CD14-positive monocyte (primary cell): ENCODE measurements at regions not wholly inside any gene's neighbourhood (a gene's known extent, or its start where the extent isn't known, plus 50 kb on each side); places are given as distances from the start of the nearest gene placed in this dataset.
"Not testable (repeated sequence)": the region's sequence is repeated elsewhere in the genome, so short reads cannot be mapped to it uniquely, and the experiment has no call there.

Experiments
- DNase-seq, 3 donors: peaks; one replicate each; pipeline ENCODE4 v3.0.0-alpha.2; 2011 to 2022
- H2AFZ ChIP-seq: 2 replicates; pipeline ENCODE4 v1.6.0; 2012; ENCODE audit warnings: mild to moderate bottlenecking, low read depth, low read length, inconsistent platforms; ENCODE audit not compliant: insufficient read depth, poor library complexity, severe bottlenecking
- H3K27ac ChIP-seq, 2 donors: 1 replicate in 1 of 2; 2 replicates in 1 of 2; pipeline ENCODE4 v1.5.1; 2012 to 2013; ENCODE audit warnings: low read length in 2 of 2, control low read depth in 1 of 2, inconsistent platforms in 1 of 2, low read depth in 1 of 2, mild to moderate bottlenecking in 1 of 2
- H3K27me3 ChIP-seq, 2 donors: one replicate each; pipeline versions ENCODE4 v1.6.0 to v1.6.1; 2011 to 2013; ENCODE audit warnings: low read length in 2 of 2; ENCODE audit not compliant: control insufficient read depth in 2 of 2, insufficient read depth in 2 of 2
- H3K36me3 ChIP-seq, 2 donors: replicated peaks in 1 of 2; 1 replicate in 1 of 2; 2 replicates in 1 of 2; pipeline versions ENCODE4 v1.5.1 to v1.6.1; 2012 to 2013; ENCODE audit warnings: low read length in 2 of 2, control low read depth in 1 of 2, inconsistent platforms in 1 of 2, mild to moderate bottlenecking in 1 of 2; ENCODE audit not compliant: insufficient read depth in 2 of 2, control insufficient read depth in 1 of 2
- H3K4me1 ChIP-seq, 2 donors: 1 replicate in 1 of 2; 2 replicates in 1 of 2; pipeline versions ENCODE4 v1.5.1 to v1.6.1; 2012 to 2013; ENCODE audit warnings: low read length in 2 of 2, control low read depth in 1 of 2, inconsistent platforms in 1 of 2, mild to moderate bottlenecking in 1 of 2, moderate library complexity in 1 of 2; ENCODE audit not compliant: insufficient read depth in 2 of 2, control insufficient read depth in 1 of 2
- H3K4me2 ChIP-seq: replicated peaks from 2 replicates; pipeline ENCODE3; 2012; ENCODE audit warnings: low read length, moderate library complexity, mild to moderate bottlenecking; ENCODE audit not compliant: poor library complexity, severe bottlenecking; ENCODE audit errors: extremely low read depth
- H3K4me3 ChIP-seq, 3 experiments: fragments of 200-600 bp in 1 of 3; sonication (generic) in 1 of 3; replicated peaks in 1 of 3; 1 replicate in 2 of 3; 2 replicates in 1 of 3; pipeline ENCODE4 v1.5.1; 2011 to 2013; ENCODE audit warnings: low read length in 3 of 3, mild to moderate bottlenecking in 3 of 3, control low read depth in 2 of 3, low read depth in 2 of 3, inconsistent platforms in 1 of 3, moderate library complexity in 1 of 3
- H3K79me2 ChIP-seq: 2 replicates; pipeline ENCODE4 v1.6.0; 2012; ENCODE audit warnings: mild to moderate bottlenecking, control low read depth, inconsistent platforms, low read length, moderate library complexity; ENCODE audit not compliant: insufficient read depth
- H3K9ac ChIP-seq: 2 replicates; pipeline ENCODE4 v1.6.0; 2017; ENCODE audit warnings: low read length, mild to moderate bottlenecking; ENCODE audit not compliant: insufficient read depth, poor library complexity, severe bottlenecking
- H3K9me3 ChIP-seq, 2 donors: replicated peaks in 1 of 2; 1 replicate in 1 of 2; 2 replicates in 1 of 2; pipeline versions ENCODE4 v1.5.1 to v1.6.1; 2012 to 2013; ENCODE audit warnings: low read length in 2 of 2, control low read depth in 1 of 2; ENCODE audit not compliant: control insufficient read depth in 1 of 2, insufficient read depth in 1 of 2
- H4K20me1 ChIP-seq: 2 replicates; pipeline ENCODE4 v1.6.0; 2012; ENCODE audit warnings: mild to moderate bottlenecking, low read length, control low read depth, moderate library complexity; ENCODE audit not compliant: insufficient read depth
- H3K27ac Mint-ChIP-seq, 7 donors: one replicate each; pipeline ENCODE4 v1.8.0; 2020; ENCODE audit warnings: mild to moderate bottlenecking in 7 of 7, mixed read lengths in 7 of 7, moderate library complexity in 6 of 7, inconsistent platforms in 2 of 7
- H3K27me3 Mint-ChIP-seq, 3 donors: one replicate each; pipeline ENCODE4 v1.8.0; 2021 to 2022; ENCODE audit warnings: low read depth in 3 of 3, mild to moderate bottlenecking in 3 of 3, mixed read lengths in 3 of 3, moderate library complexity in 3 of 3, inconsistent platforms in 1 of 3
- H3K36me3 Mint-ChIP-seq, 2 donors: one replicate each; pipeline ENCODE4 v1.8.0; 2020; ENCODE audit warnings: mixed read lengths in 2 of 2, inconsistent platforms in 1 of 2, mild to moderate bottlenecking in 1 of 2
- H3K4me1 Mint-ChIP-seq: one replicate; pipeline ENCODE4 v1.8.0; 2020; ENCODE audit warnings: mild to moderate bottlenecking, mixed read lengths
- H3K4me3 Mint-ChIP-seq, 2 donors: one replicate each; pipeline ENCODE4 v1.8.0; 2020; ENCODE audit warnings: mild to moderate bottlenecking in 2 of 2, mixed read lengths in 2 of 2, moderate library complexity in 1 of 2
- H3K9me3 Mint-ChIP-seq, 7 donors: one replicate each; pipeline ENCODE4 v1.8.0; 2020 to 2022; ENCODE audit warnings: mixed read lengths in 7 of 7, mild to moderate bottlenecking in 6 of 7, moderate library complexity in 6 of 7, inconsistent platforms in 2 of 7
- CTCF ChIP-seq: fragments of 200-600 bp; IDR thresholded peaks from one replicate; pipeline ENCODE4 v1.8.0; 2022; ENCODE audit warnings: antibody characterized with exemption, mild to moderate bottlenecking
- WGBS: methylation state at CpG from one replicate; pipeline ENCODE4 v1.1.5; 2013; ENCODE audit warnings: missing lambda C conversion rate; ENCODE audit not compliant: insufficient coverage; 5-methylcytosine and 5-hydroxymethylcytosine counted together
- intact Hi-C, 2 donors: fragments of 100-400 bp; cut with micrococcal nuclease; formaldehyde crosslinking; loops; one replicate each; pipeline versions ENCODE4 v1.15.0 to v1.15.1; 2023

GRCh38 chr12:131226345-131227265 is 272.9 kb downstream of the ADGRD1 start:
- intact Hi-C loops = loop anchor here in 1 of 2 donors (2.0 kb wide), 1 partner anchor 212 kb away; no protein-coding TSS in a partner anchor
- WGBS = 87% methylated on average over 6 of the region's 12 CpGs
- no peak overlapping the region for H2AFZ ChIP-seq
- H3K9ac ChIP-seq = no peak overlapping the region
- no peak overlapping the region for H3K4me2 ChIP-seq
- H3K27ac ChIP-seq = no peak overlapping the region
- no peak for DNase-seq
- H3K4me1 Mint-ChIP-seq = peaks cover 31% of the 10 kb centered on the region
- H3K79me2 ChIP-seq = no peaks in the 10 kb centered on the region
- H3K27me3 Mint-ChIP-seq = peaks cover 36 to 43% (median 37%) of the 10 kb centered on the region in 3 donors
- peaks cover 0 to 9% (median 2%) of the 10 kb centered on the region in 7 donors for H3K9me3 Mint-ChIP-seq
- H4K20me1 ChIP-seq = no peaks in the 10 kb centered on the region
- H3K4me3 ChIP-seq = no peak overlapping the region
- no peaks in the 10 kb centered on the region for H3K36me3 ChIP-seq
- no peaks in the 10 kb centered on the region for H3K36me3 Mint-ChIP-seq
- no peaks in the 10 kb centered on the region for H3K9me3 ChIP-seq
- H3K4me3 Mint-ChIP-seq = no peak overlapping the region
- H3K4me1 ChIP-seq = peaks cover 13 to 20% of the 10 kb centered on the region in 2 donors
- peaks cover 9 to 36% of the 10 kb centered on the region in 2 donors for H3K27me3 ChIP-seq
- H3K27ac Mint-ChIP-seq = no peak overlapping the region
- no peak for TF ChIP-seq CTCF

- H3K9me3 ChIP-seq, H2AFZ ChIP-seq, H3K27ac ChIP-seq, H3K36me3 ChIP-seq, H3K9ac ChIP-seq, H3K4me3 Mint-ChIP-seq, H3K79me2 ChIP-seq, H3K4me2 ChIP-seq, DNase-seq, H4K20me1 ChIP-seq, H3K9me3 Mint-ChIP-seq, H3K36me3 Mint-ChIP-seq, H3K4me3 ChIP-seq: not testable (repeated sequence)
- intact Hi-C loops = loop anchor here in 1 of 2 donors (2.0 kb wide), 1 partner anchor 211 kb away; no protein-coding TSS in a partner anchor
- Histone ChIP-seq H3K4me1 (peaks cover 20 to 21% of the 10 kb centered on the region in 2 donors), H3K27me3 (peaks cover 9 to 30% of the 10 kb centered on the region in 2 donors)
- Mint-ChIP-seq H3K27ac (peak overlapping the region in 1 of 7 donors; percentile 40), H3K4me1 (peaks cover 31% of the 10 kb centered on the region), H3K27me3 (peaks cover 28 to 36% (median 32%) of the 10 kb centered on the region in 3 donors)
- WGBS = 100% methylated on average over 3 of the region's 22 CpGs
These were observed 273.9 kb downstream of the ADGRD1 start for GRCh38 chr12:131227641-131228040.

GRCh38 chr12:131229079-131229425 is 275.3 kb downstream of the ADGRD1 start:
- H3K27me3 Mint-ChIP-seq = peaks cover 25 to 29% (median 25%) of the 10 kb centered on the region in 3 donors
- H3K4me3 Mint-ChIP-seq = peak overlapping the region in 1 of 2 donors; percentile 49
- H3K4me3 ChIP-seq, intact Hi-C loops, H3K27ac ChIP-seq, DNase-seq, H3K4me2 ChIP-seq, H3K27ac Mint-ChIP-seq, H2AFZ ChIP-seq, H3K79me2 ChIP-seq, H3K9me3 ChIP-seq, H4K20me1 ChIP-seq, H3K36me3 ChIP-seq, H3K36me3 Mint-ChIP-seq, H3K9ac ChIP-seq: not testable (repeated sequence)
- H3K9me3 Mint-ChIP-seq = peaks cover 3 to 14% (median 10%) of the 10 kb centered on the region in 7 donors
- peaks cover 9 to 24% of the 10 kb centered on the region in 2 donors for H3K27me3 ChIP-seq
- WGBS = no CpG with 5 or more reads among the region's 7 CpGs
- peaks cover 25% of the 10 kb centered on the region for H3K4me1 Mint-ChIP-seq
- peaks cover 17 to 21% of the 10 kb centered on the region in 2 donors for H3K4me1 ChIP-seq
